ENCODE measurements at regions not wholly inside any gene's neighbourhood (a gene's known extent, or its start where the extent isn't known, plus 50 kb on each side); places are given as distances from the start of the nearest gene placed in this dataset.

DNA sequence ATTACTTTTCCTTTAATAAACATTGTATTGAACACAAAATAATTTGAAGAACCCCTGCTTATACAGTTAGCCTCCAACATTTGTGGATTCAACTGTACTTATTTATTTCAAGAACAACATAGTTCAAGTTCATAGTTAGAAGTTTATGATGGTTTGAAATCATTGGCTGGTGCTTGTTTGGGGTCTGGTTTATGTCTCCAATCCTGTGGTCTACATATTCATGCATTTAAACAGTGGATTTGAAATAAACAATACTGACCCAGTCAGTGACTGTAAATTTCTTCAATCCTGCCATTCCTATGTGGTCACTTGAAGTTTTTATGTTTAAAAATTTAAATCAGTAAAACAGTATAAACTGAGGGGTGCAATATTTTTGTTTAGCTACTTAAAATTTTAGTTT lies 145.1 kb upstream of the TRPC7 start:
- no peaks in the 10 kb centered on the region for H3F3A ChIP-seq (ENCODE audit: insufficient read depth, low read length, poor library complexity, severe bottlenecking)
- no peak overlapping the region for H3K4me2 ChIP-seq (ENCODE audit: low read length)
- H2AFZ ChIP-seq (ENCODE audit: low read depth, low read length): no peak overlapping the region
- TF ChIP-seq TAF1 (IDR thresholded peaks at IDR 0.05; ENCODE audit: low read depth): no peak
- TF ChIP-seq, protein P1, sequence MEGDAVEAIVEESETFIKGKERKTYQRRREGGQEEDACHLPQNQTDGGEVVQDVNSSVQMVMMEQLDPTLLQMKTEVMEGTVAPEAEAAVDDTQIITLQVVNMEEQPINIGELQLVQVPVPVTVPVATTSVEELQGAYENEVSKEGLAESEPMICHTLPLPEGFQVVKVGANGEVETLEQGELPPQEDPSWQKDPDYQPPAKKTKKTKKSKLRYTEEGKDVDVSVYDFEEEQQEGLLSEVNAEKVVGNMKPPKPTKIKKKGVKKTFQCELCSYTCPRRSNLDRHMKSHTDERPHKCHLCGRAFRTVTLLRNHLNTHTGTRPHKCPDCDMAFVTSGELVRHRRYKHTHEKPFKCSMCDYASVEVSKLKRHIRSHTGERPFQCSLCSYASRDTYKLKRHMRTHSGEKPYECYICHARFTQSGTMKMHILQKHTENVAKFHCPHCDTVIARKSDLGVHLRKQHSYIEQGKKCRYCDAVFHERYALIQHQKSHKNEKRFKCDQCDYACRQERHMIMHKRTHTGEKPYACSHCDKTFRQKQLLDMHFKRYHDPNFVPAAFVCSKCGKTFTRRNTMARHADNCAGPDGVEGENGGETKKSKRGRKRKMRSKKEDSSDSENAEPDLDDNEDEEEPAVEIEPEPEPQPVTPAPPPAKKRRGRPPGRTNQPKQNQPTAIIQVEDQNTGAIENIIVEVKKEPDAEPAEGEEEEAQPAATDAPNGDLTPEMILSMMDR (IDR thresholded peaks at IDR 0.05; ENCODE audit: poor library complexity, severe bottlenecking): no peak
- TF ChIP-seq, protein P2, sequence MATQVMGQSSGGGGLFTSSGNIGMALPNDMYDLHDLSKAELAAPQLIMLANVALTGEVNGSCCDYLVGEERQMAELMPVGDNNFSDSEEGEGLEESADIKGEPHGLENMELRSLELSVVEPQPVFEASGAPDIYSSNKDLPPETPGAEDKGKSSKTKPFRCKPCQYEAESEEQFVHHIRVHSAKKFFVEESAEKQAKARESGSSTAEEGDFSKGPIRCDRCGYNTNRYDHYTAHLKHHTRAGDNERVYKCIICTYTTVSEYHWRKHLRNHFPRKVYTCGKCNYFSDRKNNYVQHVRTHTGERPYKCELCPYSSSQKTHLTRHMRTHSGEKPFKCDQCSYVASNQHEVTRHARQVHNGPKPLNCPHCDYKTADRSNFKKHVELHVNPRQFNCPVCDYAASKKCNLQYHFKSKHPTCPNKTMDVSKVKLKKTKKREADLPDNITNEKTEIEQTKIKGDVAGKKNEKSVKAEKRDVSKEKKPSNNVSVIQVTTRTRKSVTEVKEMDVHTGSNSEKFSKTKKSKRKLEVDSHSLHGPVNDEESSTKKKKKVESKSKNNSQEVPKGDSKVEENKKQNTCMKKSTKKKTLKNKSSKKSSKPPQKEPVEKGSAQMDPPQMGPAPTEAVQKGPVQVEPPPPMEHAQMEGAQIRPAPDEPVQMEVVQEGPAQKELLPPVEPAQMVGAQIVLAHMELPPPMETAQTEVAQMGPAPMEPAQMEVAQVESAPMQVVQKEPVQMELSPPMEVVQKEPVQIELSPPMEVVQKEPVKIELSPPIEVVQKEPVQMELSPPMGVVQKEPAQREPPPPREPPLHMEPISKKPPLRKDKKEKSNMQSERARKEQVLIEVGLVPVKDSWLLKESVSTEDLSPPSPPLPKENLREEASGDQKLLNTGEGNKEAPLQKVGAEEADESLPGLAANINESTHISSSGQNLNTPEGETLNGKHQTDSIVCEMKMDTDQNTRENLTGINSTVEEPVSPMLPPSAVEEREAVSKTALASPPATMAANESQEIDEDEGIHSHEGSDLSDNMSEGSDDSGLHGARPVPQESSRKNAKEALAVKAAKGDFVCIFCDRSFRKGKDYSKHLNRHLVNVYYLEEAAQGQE (IDR thresholded peaks at IDR 0.05; ENCODE audit: borderline replicate concordance): no peak
- TF ChIP-seq MXI1 (conservative IDR thresholded peaks at IDR 0.05; ENCODE audit: poor library complexity, severe bottlenecking): no peak
- TF ChIP-seq RAD21 (conservative IDR thresholded peaks at IDR 0.05): no peak
- no peak for TF ChIP-seq EP300 (conservative IDR thresholded peaks at IDR 0.05; ENCODE audit: poor library complexity, severe bottlenecking)
- H3K4me3 ChIP-seq (ENCODE audit: low read length): no peak overlapping the region
- no peaks in the 10 kb centered on the region for H3K9me3 ChIP-seq (ENCODE audit: low read length)
- no peaks in the 10 kb centered on the region for H3K79me2 ChIP-seq (replicated peaks; ENCODE audit: insufficient read depth, low read length)
- no peak overlapping the region for H3K9ac ChIP-seq (ENCODE audit: low read length)
- H3K27ac ChIP-seq (ENCODE audit: low read length): no peak overlapping the region
- no peaks in the 10 kb centered on the region for H4K20me1 ChIP-seq (ENCODE audit: insufficient read depth)
- no peaks in the 10 kb centered on the region for H3K27me3 ChIP-seq (ENCODE audit: insufficient read depth, low read depth, low read length)
- H3K9me2 ChIP-seq (ENCODE audit: insufficient read depth, low read length): no peaks in the 10 kb centered on the region
- no peaks in the 10 kb centered on the region for H3K36me3 ChIP-seq (ENCODE audit: insufficient read depth, low read length)

- H3K79me2 ChIP-seq (replicated peaks; ENCODE audit: insufficient read depth, low read length): no peaks in the 10 kb centered on the region
- H3K9me2 ChIP-seq (ENCODE audit: insufficient read depth, low read length): no peaks in the 10 kb centered on the region
- H3K27me3 ChIP-seq (ENCODE audit: insufficient read depth, low read depth, low read length): no peaks in the 10 kb centered on the region
- TF ChIP-seq, protein P2 (IDR thresholded peaks at IDR 0.05; ENCODE audit: borderline replicate concordance): no peak
- no peak for TF ChIP-seq MXI1 (conservative IDR thresholded peaks at IDR 0.05; ENCODE audit: poor library complexity, severe bottlenecking)
- no peak for TF ChIP-seq EZH2 (IDR thresholded peaks at IDR 0.05; ENCODE audit: borderline replicate concordance, insufficient read depth, low read length, poor library complexity, severe bottlenecking)
- no peaks in the 10 kb centered on the region for H3K36me3 ChIP-seq (ENCODE audit: insufficient read depth, low read length)
- H3K27ac ChIP-seq (ENCODE audit: low read length): no peak overlapping the region
- H3K9ac ChIP-seq (ENCODE audit: low read length): no peak overlapping the region
- H3F3A ChIP-seq (ENCODE audit: insufficient read depth, low read length, poor library complexity, severe bottlenecking): no peaks in the 10 kb centered on the region
- H2AFZ ChIP-seq (ENCODE audit: low read depth, low read length): no peak overlapping the region
- H3K4me2 ChIP-seq (ENCODE audit: low read length): no peak overlapping the region
- H3K4me3 ChIP-seq (ENCODE audit: low read length): no peak overlapping the region
- no peaks in the 10 kb centered on the region for H4K20me1 ChIP-seq (ENCODE audit: insufficient read depth)
- H3K9me3 ChIP-seq (ENCODE audit: low read length): no peaks in the 10 kb centered on the region
These were observed 140.8 kb upstream of the TRPC7 start for GRCh38 chr5:136506131-136506530.

Measured in neural cell (in vitro differentiated cells).